ENCODE measurements at regions not wholly inside any gene's neighbourhood (a gene's known extent, or its start where the extent isn't known, plus 50 kb on each side); places are given as distances from the start of the nearest gene placed in this dataset.

- DNase-seq (ENCODE audit: low spot score): no peak
Measured at GRCh38 chr9:107624234-107624948, 134.8 kb upstream of the KLF4 start.

- no peak for DNase-seq (ENCODE audit: low spot score)
Measured at GRCh38 chr9:107621436-107621835, 131.9 kb upstream of the KLF4 start.

GRCh38 chr9:107620801-107621200 lies 131.2 kb upstream of the KLF4 start:
- DNase-seq (ENCODE audit: low spot score): no peak

- no peak for DNase-seq (ENCODE audit: low spot score)
Measured at GRCh38 chr9:107620236-107620635, 130.7 kb upstream of the KLF4 start.

GRCh38 chr9:107615321-107615720 lies 125.8 kb upstream of the KLF4 start:
- DNase-seq (ENCODE audit: low spot score): no peak

- DNase-seq (ENCODE audit: low spot score): no peak
Measured at GRCh38 chr9:107614765-107615164, 125.2 kb upstream of the KLF4 start.

- DNase-seq (ENCODE audit: low spot score): no peak
Measured at GRCh38 chr9:107613321-107613720, 123.8 kb upstream of the KLF4 start.

- no peak for DNase-seq (ENCODE audit: low spot score)
Measured at GRCh38 chr9:107612136-107612535, 122.6 kb upstream of the KLF4 start.

GRCh38 chr9:107609547-107609946 lies 120.0 kb upstream of the KLF4 start:
- no peak for DNase-seq (ENCODE audit: low spot score)

GRCh38 chr9:107606149-107606790 lies 116.7 kb upstream of the KLF4 start:
- DNase-seq (ENCODE audit: low spot score): no peak

- DNase-seq (ENCODE audit: low spot score): no peak
Measured at GRCh38 chr9:107605041-107605440, 115.5 kb upstream of the KLF4 start.

- DNase-seq (ENCODE audit: low spot score): no peak
Measured at GRCh38 chr9:107603281-107603680, 113.7 kb upstream of the KLF4 start.

GRCh38 chr9:107600060-107600573 lies 110.5 kb upstream of the KLF4 start:
- no peak for DNase-seq (ENCODE audit: low spot score)

GRCh38 chr9:107597743-107598217 lies 108.2 kb upstream of the KLF4 start:
- no peak for DNase-seq (ENCODE audit: low spot score)

GRCh38 chr9:107594908-107595530 lies 105.5 kb upstream of the KLF4 start:
- no peak for DNase-seq (ENCODE audit: low spot score)

GRCh38 chr9:107593224-107593870 lies 103.8 kb upstream of the KLF4 start:
- DNase-seq (ENCODE audit: low spot score): no peak

GRCh38 chr9:107592424-107592823 lies 102.9 kb upstream of the KLF4 start:
- DNase-seq (ENCODE audit: low spot score): no peak

- no peak for DNase-seq (ENCODE audit: low spot score)
Measured at GRCh38 chr9:107591781-107592180, 102.2 kb upstream of the KLF4 start.

- no peak for DNase-seq (ENCODE audit: low spot score)
Measured at GRCh38 chr9:107588393-107588792, 98.8 kb upstream of the KLF4 start.

- DNase-seq (ENCODE audit: low spot score): no peak
Measured at GRCh38 chr9:107587191-107587963, 97.8 kb upstream of the KLF4 start.

- no peak for DNase-seq (ENCODE audit: low spot score)
Measured at GRCh38 chr9:107586493-107586892, 96.9 kb upstream of the KLF4 start.

- DNase-seq (ENCODE audit: low spot score): no peak
Measured at GRCh38 chr9:107585465-107585864, 95.9 kb upstream of the KLF4 start.

Measured in H4 (cell line).